Fibroblast of lung (primary cell): ENCODE measurements at regions not wholly inside any gene's neighbourhood (a gene's known extent, or its start where the extent isn't known, plus 50 kb on each side); places are given as distances from the start of the nearest gene placed in this dataset.

Experiments used
- DNase-seq, 2 donors: peaks; one replicate each; pipeline versions ENCODE4 v3.0.0 to v3.0.0-alpha.2; 2010; ENCODE audit warnings: low read depth in 2 of 2
- H2AFZ ChIP-seq: 2 replicates; pipeline ENCODE4 v1.5.1; 2012; ENCODE audit warnings: low read length, control low read depth, inconsistent platforms
- H3K27ac ChIP-seq: 2 replicates; pipeline ENCODE4 v1.5.1; 2011; ENCODE audit warnings: low read length, control low read depth; ENCODE audit not compliant: insufficient read depth
- H3K27me3 ChIP-seq: 2 replicates; pipeline ENCODE4 v1.5.1; 2011; ENCODE audit warnings: mild to moderate bottlenecking, low read length; ENCODE audit not compliant: control insufficient read depth, insufficient read depth
- H3K36me3 ChIP-seq: 2 replicates; pipeline ENCODE4 v1.5.1; 2011; ENCODE audit warnings: low read length; ENCODE audit not compliant: control insufficient read depth, insufficient read depth
- H3K4me1 ChIP-seq: 2 replicates; pipeline ENCODE4 v1.5.1; 2011; ENCODE audit warnings: low read length; ENCODE audit not compliant: control insufficient read depth, insufficient read depth; ENCODE audit errors: extremely low read depth
- H3K4me2 ChIP-seq: 2 replicates; pipeline ENCODE4 v1.5.1; 2011; ENCODE audit warnings: low read length, control low read depth; ENCODE audit not compliant: insufficient read depth; ENCODE audit errors: extremely low read depth
- H3K4me3 ChIP-seq, 4 experiments: fragments of 200-600 bp in 1 of 4; sonication (generic) in 1 of 4; replicated peaks in 1 of 4; 2 replicates each; pipeline ENCODE4 v1.5.1; 2011 to 2016; ENCODE audit warnings: low read length in 4 of 4, low read depth in 3 of 4, mild to moderate bottlenecking in 3 of 4, control low read depth in 2 of 4, inconsistent platforms in 1 of 4, mixed read lengths in 1 of 4; ENCODE audit not compliant: insufficient read depth in 1 of 4; ENCODE audit errors: control extremely low read depth in 1 of 4
- H3K79me2 ChIP-seq: 2 replicates; pipeline ENCODE4 v1.5.1; 2012; ENCODE audit warnings: mild to moderate bottlenecking, low read length, inconsistent platforms; ENCODE audit not compliant: control insufficient read depth, insufficient read depth
- H3K9ac ChIP-seq: 2 replicates; pipeline ENCODE4 v1.5.1; 2011; ENCODE audit warnings: mild to moderate bottlenecking, low read length, control low read depth; ENCODE audit not compliant: insufficient read depth
- H3K9me3 ChIP-seq: 2 replicates; pipeline ENCODE4 v1.5.1; 2012; ENCODE audit warnings: low read depth, low read length; ENCODE audit not compliant: control insufficient read depth, insufficient read depth
- H4K20me1 ChIP-seq: 2 replicates; pipeline ENCODE4 v1.5.1; 2011; ENCODE audit warnings: low read length; ENCODE audit not compliant: control insufficient read depth, insufficient read depth; ENCODE audit errors: extremely low read depth
- CTCF ChIP-seq, 2 donors: IDR thresholded peaks in 1 of 2; conservative IDR thresholded peaks in 1 of 2; 1 replicate in 1 of 2; 2 replicates in 1 of 2; pipeline ENCODE4 v1.5.1; 2011 to 2012; ENCODE audit warnings: low read length in 2 of 2, control low read depth in 1 of 2, inconsistent platforms in 1 of 2, low read depth in 1 of 2, mild to moderate bottlenecking in 1 of 2
- EZH2 ChIP-seq: IDR thresholded peaks from 2 replicates; pipeline ENCODE4 v1.5.1; 2012; ENCODE audit warnings: low read length, control low read depth, mild to moderate bottlenecking; ENCODE audit errors: missing control alignments

GRCh38 chr11:127815331-127815730, 772.0 kb downstream of the ETS1 start:
- Histone ChIP-seq H3K9me3 (no peaks in the 10 kb centered on the region), H3K36me3 (no peaks in the 10 kb centered on the region), H2AFZ (no peak overlapping the region), H3K4me3 (no peak overlapping the region), H3K79me2 (no peaks in the 10 kb centered on the region), H3K27ac (no peak overlapping the region), H3K4me1 (no peaks in the 10 kb centered on the region), H3K9ac (no peak overlapping the region), H3K27me3 (no peaks in the 10 kb centered on the region), H4K20me1 (no peaks in the 10 kb centered on the region), H3K4me2 (no peak overlapping the region)
- DNase-seq = no peak
- TF ChIP-seq EZH2 (no peak), CTCF (conservative IDR thresholded peaks at IDR 0.05 in 1 of 2, IDR thresholded peaks at IDR 0.05 in 1 of 2; ENCODE audit: low read depth in 1 of 2, low read length in 2 of 2) (no peak)

GRCh38 chr11:127806501-127806900, 780.9 kb downstream of the ETS1 start:
- H4K20me1 ChIP-seq = no peaks in the 10 kb centered on the region
- DNase-seq = no peak
- no peak overlapping the region for H3K4me3 ChIP-seq
- no peaks in the 10 kb centered on the region for H3K79me2 ChIP-seq
- no peaks in the 10 kb centered on the region for H3K27me3 ChIP-seq
- no peak overlapping the region for H2AFZ ChIP-seq
- no peaks in the 10 kb centered on the region for H3K36me3 ChIP-seq
- no peak for TF ChIP-seq CTCF (conservative IDR thresholded peaks at IDR 0.05 in 1 of 2, IDR thresholded peaks at IDR 0.05 in 1 of 2; ENCODE audit: low read depth in 1 of 2, low read length in 2 of 2)
- TF ChIP-seq EZH2 = no peak
- H3K9ac ChIP-seq = no peak overlapping the region
- H3K9me3 ChIP-seq = no peaks in the 10 kb centered on the region
- no peak overlapping the region for H3K27ac ChIP-seq
- no peaks in the 10 kb centered on the region for H3K4me1 ChIP-seq
- no peak overlapping the region for H3K4me2 ChIP-seq

GRCh38 chr11:127805771-127806170, 781.6 kb downstream of the ETS1 start:
- H3K79me2 ChIP-seq = no peaks in the 10 kb centered on the region
- H3K36me3 ChIP-seq = no peaks in the 10 kb centered on the region
- H3K27ac ChIP-seq = no peak overlapping the region
- no peak overlapping the region for H3K4me2 ChIP-seq
- TF ChIP-seq EZH2 = no peak
- no peak for TF ChIP-seq CTCF (conservative IDR thresholded peaks at IDR 0.05 in 1 of 2, IDR thresholded peaks at IDR 0.05 in 1 of 2; ENCODE audit: low read depth in 1 of 2, low read length in 2 of 2)
- no peak overlapping the region for H2AFZ ChIP-seq
- H3K4me3 ChIP-seq = no peak overlapping the region
- no peak for DNase-seq
- no peak overlapping the region for H3K9ac ChIP-seq
- no peaks in the 10 kb centered on the region for H3K4me1 ChIP-seq
- H4K20me1 ChIP-seq = no peaks in the 10 kb centered on the region
- no peaks in the 10 kb centered on the region for H3K9me3 ChIP-seq
- H3K27me3 ChIP-seq = no peaks in the 10 kb centered on the region
